H9 (cell line): ENCODE measurements at regions not wholly inside any gene's neighbourhood (a gene's known extent, or its start where the extent isn't known, plus 50 kb on each side); places are given as distances from the start of the nearest gene placed in this dataset.

Experiments used
- DNase-seq: peaks from one replicate; pipeline ENCODE4 v3.0.0-alpha.2; 2017
- H2AFZ ChIP-seq: one replicate; pipeline ENCODE4 v1.6.1; 2013; ENCODE audit warnings: mild to moderate bottlenecking, low read length, control low read depth, moderate library complexity
- H2AK5ac ChIP-seq: 2 replicates; pipeline ENCODE4 v1.6.1; 2013; ENCODE audit warnings: low read length, control low read depth, mixed read lengths; ENCODE audit not compliant: insufficient read length
- H2BK120ac ChIP-seq: one replicate; pipeline ENCODE4 v1.6.1; 2013; ENCODE audit warnings: low read depth, mild to moderate bottlenecking, low read length, control low read depth, inconsistent platforms; ENCODE audit not compliant: poor library complexity, severe bottlenecking
- H2BK12ac ChIP-seq: 2 replicates; pipeline ENCODE4 v1.6.1; 2013; ENCODE audit warnings: low read length, control low read depth, mixed read lengths, low read depth; ENCODE audit not compliant: insufficient read length
- H2BK15ac ChIP-seq: 2 replicates; pipeline ENCODE4 v1.6.1; 2013; ENCODE audit warnings: low read depth, low read length, control low read depth
- H2BK20ac ChIP-seq: one replicate; pipeline ENCODE4 v1.6.1; 2013; ENCODE audit warnings: low read depth, mild to moderate bottlenecking, low read length, control low read depth, inconsistent platforms; ENCODE audit not compliant: poor library complexity, severe bottlenecking
- H2BK5ac ChIP-seq: 2 replicates; pipeline ENCODE4 v1.6.1; 2013; ENCODE audit warnings: low read length, control low read depth, mixed read lengths; ENCODE audit not compliant: insufficient read length
- H3K14ac ChIP-seq: 2 replicates; pipeline ENCODE4 v1.6.1; 2013; ENCODE audit warnings: low read length, control low read depth; ENCODE audit not compliant: insufficient read depth
- H3K18ac ChIP-seq: 2 replicates; pipeline ENCODE4 v1.6.1; 2013; ENCODE audit warnings: low read depth, mild to moderate bottlenecking, mixed read lengths, low read length, control low read depth; ENCODE audit not compliant: insufficient read length
- H3K23ac ChIP-seq: 2 replicates; pipeline ENCODE4 v1.6.1; 2013; ENCODE audit warnings: low read length, control low read depth, mixed read lengths, low read depth; ENCODE audit not compliant: insufficient read length
- H3K23me2 ChIP-seq: 2 replicates; pipeline ENCODE4 v1.6.1; 2013; ENCODE audit warnings: low read depth, mild to moderate bottlenecking, mixed read lengths, low read length, control low read depth; ENCODE audit not compliant: insufficient read length, poor library complexity, severe bottlenecking
- H3K27ac ChIP-seq: 2 replicates; pipeline ENCODE4 v1.5.1; 2013; ENCODE audit warnings: low read length, control low read depth, mixed read lengths, low read depth; ENCODE audit not compliant: insufficient read length
- H3K27me3 ChIP-seq: 2 replicates; pipeline ENCODE4 v1.6.1; 2013; ENCODE audit warnings: low read length, control low read depth, inconsistent platforms; ENCODE audit not compliant: insufficient read depth
- H3K4ac ChIP-seq: 2 replicates; pipeline ENCODE4 v1.6.1; 2013; ENCODE audit warnings: low read depth, mild to moderate bottlenecking, control low read depth, inconsistent platforms, low read length, moderate library complexity
- H3K4me1 ChIP-seq: 2 replicates; pipeline ENCODE4 v1.6.1; 2013; ENCODE audit warnings: low read length, control low read depth, inconsistent platforms; ENCODE audit not compliant: insufficient read depth
- H3K4me2 ChIP-seq: 2 replicates; pipeline ENCODE4 v1.6.1; 2013; ENCODE audit warnings: low read length, control low read depth, mixed read lengths; ENCODE audit not compliant: insufficient read length, insufficient read depth
- H3K56ac ChIP-seq: 2 replicates; pipeline ENCODE4 v1.6.1; 2013; ENCODE audit warnings: low read depth, mild to moderate bottlenecking, mixed read lengths, low read length, control low read depth; ENCODE audit not compliant: insufficient read length
- H3K79me1 ChIP-seq: 2 replicates; pipeline ENCODE4 v1.6.1; 2013; ENCODE audit warnings: low read depth, mild to moderate bottlenecking, moderate library complexity, low read length, control low read depth, inconsistent platforms; ENCODE audit not compliant: insufficient read depth, poor library complexity, severe bottlenecking
- H3K79me2 ChIP-seq: 2 replicates; pipeline ENCODE4 v1.6.1; 2013; ENCODE audit warnings: low read length, control low read depth, inconsistent platforms; ENCODE audit not compliant: insufficient read depth
- H3K9ac ChIP-seq: 2 replicates; pipeline ENCODE4 v1.6.1; 2013; ENCODE audit warnings: low read length, control low read depth, mixed read lengths; ENCODE audit not compliant: insufficient read length; ENCODE audit errors: extremely low read depth
- H3K9me3 ChIP-seq: one replicate; pipeline ENCODE4 v1.6.1; 2013; ENCODE audit warnings: low read depth, low read length, inconsistent platforms; ENCODE audit not compliant: control insufficient read depth
- H3T11ph ChIP-seq: one replicate; pipeline ENCODE4 v1.6.1; 2013; ENCODE audit warnings: mild to moderate bottlenecking, low read length, control low read depth, inconsistent platforms
- H4K20me1 ChIP-seq: one replicate; pipeline ENCODE4 v1.6.1; 2013; ENCODE audit not compliant: control insufficient read depth, insufficient read length, insufficient read depth
- H4K5ac ChIP-seq: 2 replicates; pipeline ENCODE4 v1.6.1; 2013; ENCODE audit warnings: low read depth, mild to moderate bottlenecking, mixed read lengths, low read length, control low read depth; ENCODE audit not compliant: insufficient read length
- H4K8ac ChIP-seq: replicated peaks from 2 replicates; pipeline ENCODE4 v1.6.1; 2013; ENCODE audit warnings: low read length, control low read depth, mixed read lengths, low read depth; ENCODE audit not compliant: insufficient read length
- H4K91ac ChIP-seq: 2 replicates; pipeline ENCODE4 v1.6.1; 2013; ENCODE audit warnings: low read depth, mild to moderate bottlenecking, moderate library complexity, mixed read lengths, low read length, control low read depth; ENCODE audit not compliant: insufficient read length
- H3K27ac Mint-ChIP-seq, 3 experiments: 2 replicates in 2 of 3; 3 replicates in 1 of 3; pipeline ENCODE4 v1.8.0; 2020 to 2021; ENCODE audit warnings: mixed read lengths in 3 of 3, mild to moderate bottlenecking in 1 of 3, moderate library complexity in 1 of 3
- H3K27me3 Mint-ChIP-seq: 2 replicates; pipeline ENCODE4 v1.8.0; 2021; ENCODE audit warnings: low read depth, mild to moderate bottlenecking, moderate library complexity, mixed read lengths
- H3K36me3 Mint-ChIP-seq, 3 experiments: 2 replicates in 2 of 3; 3 replicates in 1 of 3; pipeline ENCODE4 v1.8.0; 2020 to 2021; ENCODE audit warnings: low read depth in 3 of 3, mixed read lengths in 3 of 3; ENCODE audit not compliant: insufficient read depth in 1 of 3
- H3K4me1 Mint-ChIP-seq, 2 experiments: 2 replicates each; pipeline ENCODE4 v1.8.0; 2020; ENCODE audit warnings: mixed read lengths in 2 of 2
- H3K4me3 Mint-ChIP-seq, 2 experiments: 2 replicates in 1 of 2; 3 replicates in 1 of 2; pipeline ENCODE4 v1.8.0; 2020 to 2021; ENCODE audit warnings: mild to moderate bottlenecking in 2 of 2, mixed read lengths in 2 of 2, moderate library complexity in 1 of 2
- H3K9me3 Mint-ChIP-seq, 2 experiments: 2 replicates in 1 of 2; 3 replicates in 1 of 2; pipeline ENCODE4 v1.8.0; 2020; ENCODE audit warnings: mild to moderate bottlenecking in 2 of 2, mixed read lengths in 2 of 2, moderate library complexity in 1 of 2
- CTCF ChIP-seq: fragments of 200-600 bp; sonication (generic); conservative IDR thresholded peaks from 3 replicates; pipeline ENCODE4 v1.8.0; 2021; ENCODE audit warnings: antibody characterized with exemption, mild to moderate bottlenecking
- WGBS: extraction: QIAGEN DNeasy Blood & Tissue Kit; methylation state at CpG from one replicate; pipeline ENCODE4 v1.1.7; 2013; ENCODE audit warnings: missing lambda C conversion rate, low lambda C conversion rate, mixed read lengths; ENCODE audit not compliant: insufficient read length; ENCODE audit errors: extremely low coverage; 5-methylcytosine and 5-hydroxymethylcytosine counted together

DNA sequence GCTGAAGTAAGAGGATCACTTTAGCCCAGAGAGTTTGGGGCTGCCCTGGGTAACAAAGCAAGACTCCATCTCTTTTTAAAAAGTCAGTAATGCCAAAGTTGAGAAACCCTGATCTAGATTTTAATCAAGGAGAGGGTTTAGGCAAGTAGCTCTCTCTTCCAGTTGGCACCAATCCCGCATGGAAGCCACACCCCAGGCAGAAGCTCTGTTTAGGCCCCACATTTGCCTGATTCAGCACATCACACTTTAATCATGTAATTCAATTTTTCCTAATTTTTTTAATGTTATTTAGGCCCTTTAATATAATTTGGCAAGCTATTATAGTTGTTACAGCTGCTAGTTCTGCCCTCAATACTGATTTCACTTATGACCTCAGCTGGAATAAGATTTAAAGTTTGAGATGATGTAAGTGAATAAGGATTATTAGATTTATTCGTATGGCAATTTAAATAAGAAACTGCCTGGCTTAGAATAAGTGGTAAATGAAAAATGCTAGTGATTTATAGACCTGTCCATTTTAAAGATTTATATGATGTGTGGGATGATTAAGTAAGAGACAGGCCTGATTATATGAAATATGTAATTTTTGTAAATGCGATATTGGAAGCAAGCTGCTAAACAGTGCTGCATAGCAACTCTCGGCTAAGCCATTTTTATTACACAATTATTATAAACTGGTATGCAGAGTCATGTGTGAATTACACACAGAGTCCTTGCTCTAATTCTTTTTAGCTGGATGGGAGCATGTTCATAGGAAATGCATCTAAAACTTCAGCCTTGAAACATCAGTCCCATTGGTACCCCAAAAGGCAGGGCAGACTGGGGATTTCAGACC lies 80.2 kb upstream of the NFE2L3 start:
- Histone ChIP-seq H2BK15ac (no peak overlapping the region), H3K23me2 (no peaks in the 10 kb centered on the region), H3K27ac (no peak overlapping the region), H4K91ac (no peak overlapping the region), H2BK120ac (no peak overlapping the region), H2AK5ac (no peak overlapping the region), H2BK20ac (no peak overlapping the region), H4K5ac (no peak overlapping the region), H3K79me2 (no peaks in the 10 kb centered on the region), H3K79me1 (no peaks in the 10 kb centered on the region), H4K20me1 (no peaks in the 10 kb centered on the region), H3K18ac (no peak overlapping the region), H2BK5ac (no peak overlapping the region), H3K27me3 (no peaks in the 10 kb centered on the region), H3T11ph (no peak overlapping the region), H3K14ac (no peak overlapping the region), H3K56ac (no peak overlapping the region), H3K9ac (no peak overlapping the region), H3K23ac (no peak overlapping the region), H4K8ac (no peak overlapping the region), H3K4ac (no peak overlapping the region), H2AFZ (no peak overlapping the region), H3K4me2 (no peak overlapping the region), H3K4me1 (no peaks in the 10 kb centered on the region; the same call in 1 of the 2 replicates), H2BK12ac (no peak overlapping the region), H3K9me3 (no peaks in the 10 kb centered on the region)
- Mint-ChIP-seq H3K4me1 (peaks cover 13 to 17% of the 10 kb centered on the region in 2 experiments), H3K27ac (no peak overlapping the region), H3K4me3 (no peak overlapping the region), H3K9me3 (no peaks in the 10 kb centered on the region), H3K36me3 (no peaks in the 10 kb centered on the region; a peak in 2 of 7 replicates), H3K27me3 (no peaks in the 10 kb centered on the region; the same call in 1 of the 2 replicates)
- TF ChIP-seq CTCF, result no peak
- 100% methylated on average over 1 of the region's 4 CpGs for WGBS
- no peak for DNase-seq
